ENCODE measurements at regions not wholly inside any gene's neighbourhood (a gene's known extent, or its start where the extent isn't known, plus 50 kb on each side); places are given as distances from the start of the nearest gene placed in this dataset.

DNA sequence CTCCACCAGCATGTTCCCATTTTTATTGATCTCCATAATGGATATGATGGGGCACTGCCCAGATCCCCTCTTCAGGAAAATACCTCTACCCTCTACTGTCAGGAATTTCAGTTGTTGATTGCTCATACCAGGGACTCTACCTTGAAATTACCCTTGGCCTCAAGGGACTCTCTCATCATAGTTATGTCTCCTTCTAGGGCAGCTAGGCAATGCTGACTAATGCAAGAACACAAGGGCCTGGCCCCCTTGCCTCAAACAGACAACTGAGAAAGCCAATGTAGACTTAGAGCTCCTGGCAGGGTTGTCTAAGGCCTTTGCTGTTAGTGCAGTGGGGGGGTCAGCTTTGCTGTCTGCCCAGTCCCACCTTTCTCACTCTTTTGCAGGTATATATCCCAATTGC is 493.1 kb downstream of the BTBD3 start:
- H3K79me2 ChIP-seq (ENCODE audit: insufficient read depth, low read length): no peaks in the 10 kb centered on the region
- H3K27ac ChIP-seq (ENCODE audit: low read depth, low read length): no peak overlapping the region
- no peak overlapping the region for H3K4me3 ChIP-seq (ENCODE audit: insufficient read depth, low read length, poor library complexity, severe bottlenecking)
- H2AFZ ChIP-seq (ENCODE audit: low read depth, low read length, severe bottlenecking): no peak overlapping the region
- no peaks in the 10 kb centered on the region for H3K9me2 ChIP-seq (replicated peaks; ENCODE audit: insufficient read depth, low read length)
- no peaks in the 10 kb centered on the region for H3K9me3 ChIP-seq (ENCODE audit: insufficient read depth, low read length)
- no peak overlapping the region for H3K4me2 ChIP-seq (ENCODE audit: low read depth, low read length, poor library complexity, severe bottlenecking)
- H3K9ac ChIP-seq (ENCODE audit: low read length): no peak overlapping the region
- TF ChIP-seq, protein P1, sequence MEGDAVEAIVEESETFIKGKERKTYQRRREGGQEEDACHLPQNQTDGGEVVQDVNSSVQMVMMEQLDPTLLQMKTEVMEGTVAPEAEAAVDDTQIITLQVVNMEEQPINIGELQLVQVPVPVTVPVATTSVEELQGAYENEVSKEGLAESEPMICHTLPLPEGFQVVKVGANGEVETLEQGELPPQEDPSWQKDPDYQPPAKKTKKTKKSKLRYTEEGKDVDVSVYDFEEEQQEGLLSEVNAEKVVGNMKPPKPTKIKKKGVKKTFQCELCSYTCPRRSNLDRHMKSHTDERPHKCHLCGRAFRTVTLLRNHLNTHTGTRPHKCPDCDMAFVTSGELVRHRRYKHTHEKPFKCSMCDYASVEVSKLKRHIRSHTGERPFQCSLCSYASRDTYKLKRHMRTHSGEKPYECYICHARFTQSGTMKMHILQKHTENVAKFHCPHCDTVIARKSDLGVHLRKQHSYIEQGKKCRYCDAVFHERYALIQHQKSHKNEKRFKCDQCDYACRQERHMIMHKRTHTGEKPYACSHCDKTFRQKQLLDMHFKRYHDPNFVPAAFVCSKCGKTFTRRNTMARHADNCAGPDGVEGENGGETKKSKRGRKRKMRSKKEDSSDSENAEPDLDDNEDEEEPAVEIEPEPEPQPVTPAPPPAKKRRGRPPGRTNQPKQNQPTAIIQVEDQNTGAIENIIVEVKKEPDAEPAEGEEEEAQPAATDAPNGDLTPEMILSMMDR (IDR thresholded peaks at IDR 0.05; ENCODE audit: insufficient read depth, low read length, poor library complexity, severe bottlenecking): no peak
- TF ChIP-seq EZH2phosphoT487 (conservative IDR thresholded peaks at IDR 0.05; ENCODE audit: low read length): no peak
- H4K20me1 ChIP-seq (ENCODE audit: low read depth, low read length): no peaks in the 10 kb centered on the region
- no peaks in the 10 kb centered on the region for H3K36me3 ChIP-seq (ENCODE audit: low read length)
- H3F3A ChIP-seq (ENCODE audit: insufficient read depth): no peaks in the 10 kb centered on the region
- H3K27me3 ChIP-seq (ENCODE audit: low read length): no peaks in the 10 kb centered on the region

DNA sequence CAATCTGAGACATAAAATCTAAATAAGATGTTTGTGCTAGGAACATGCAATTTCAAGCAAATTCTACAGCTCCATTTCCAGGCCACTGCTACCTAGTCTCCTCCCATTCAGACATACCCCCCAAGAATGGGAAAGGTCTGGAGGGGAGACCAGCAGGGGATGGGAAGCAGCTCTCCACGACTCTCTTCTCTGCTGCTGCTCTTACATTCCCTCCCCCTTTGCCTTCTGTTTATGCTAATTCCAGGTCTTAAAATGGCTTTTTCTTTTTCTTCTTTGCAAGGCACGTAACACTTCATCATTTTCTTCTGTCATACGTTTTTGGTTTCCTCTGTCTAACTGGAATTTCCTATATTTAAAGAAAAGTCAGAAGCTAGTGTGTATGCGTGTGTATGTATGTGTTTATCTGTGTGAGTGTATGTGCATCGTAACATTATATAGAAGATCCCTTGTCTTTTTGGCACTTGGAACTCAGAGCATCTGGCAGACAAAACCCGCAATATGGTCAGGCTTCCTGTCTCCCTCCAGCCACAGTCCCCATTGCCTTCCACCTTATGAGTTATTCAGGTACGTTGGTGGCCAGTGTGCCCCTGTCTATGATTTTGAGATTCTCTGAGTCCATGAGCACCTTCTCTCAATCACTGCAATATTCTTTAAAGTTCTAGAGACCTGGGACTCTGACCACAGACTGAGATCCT is 493.7 kb downstream of the BTBD3 start:
- H2AFZ ChIP-seq (ENCODE audit: low read depth, low read length, severe bottlenecking): no peak overlapping the region
- H4K20me1 ChIP-seq (ENCODE audit: low read depth, low read length): no peaks in the 10 kb centered on the region
- no peaks in the 10 kb centered on the region for H3K36me3 ChIP-seq (ENCODE audit: low read length)
- no peaks in the 10 kb centered on the region for H3K9me2 ChIP-seq (replicated peaks; ENCODE audit: insufficient read depth, low read length)
- H3K9ac ChIP-seq (ENCODE audit: low read length): no peak overlapping the region
- no peaks in the 10 kb centered on the region for H3F3A ChIP-seq (ENCODE audit: insufficient read depth)
- no peaks in the 10 kb centered on the region for H3K9me3 ChIP-seq (ENCODE audit: insufficient read depth, low read length)
- no peaks in the 10 kb centered on the region for H3K27me3 ChIP-seq (ENCODE audit: low read length)
- no peak overlapping the region for H3K27ac ChIP-seq (ENCODE audit: low read depth, low read length)
- H3K4me2 ChIP-seq (ENCODE audit: low read depth, low read length, poor library complexity, severe bottlenecking): no peak overlapping the region
- H3K4me3 ChIP-seq (ENCODE audit: insufficient read depth, low read length, poor library complexity, severe bottlenecking): no peak overlapping the region
- no peak for TF ChIP-seq EZH2phosphoT487 (conservative IDR thresholded peaks at IDR 0.05; ENCODE audit: low read length)
- TF ChIP-seq, protein P1 (IDR thresholded peaks at IDR 0.05; ENCODE audit: insufficient read depth, low read length, poor library complexity, severe bottlenecking): no peak
- H3K79me2 ChIP-seq (ENCODE audit: insufficient read depth, low read length): no peaks in the 10 kb centered on the region

DNA sequence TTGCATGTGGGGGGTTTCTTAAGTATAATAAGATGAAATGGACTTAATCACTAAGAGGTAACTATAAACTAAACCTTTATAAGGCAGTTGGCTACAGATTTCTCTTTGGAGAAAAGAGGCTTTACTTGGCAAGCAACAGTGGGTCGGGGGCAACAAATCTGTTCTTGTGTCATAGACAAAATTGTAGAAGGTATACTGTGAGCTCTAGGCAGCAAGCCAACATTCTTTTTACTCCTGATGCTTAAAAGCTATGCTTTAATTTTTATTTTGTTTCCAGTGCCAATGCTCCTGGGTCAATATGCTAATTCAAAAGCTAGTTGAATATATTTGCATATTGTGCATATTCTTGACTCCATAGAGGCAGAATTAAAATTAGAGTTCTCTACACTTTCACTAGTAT is 495.4 kb downstream of the BTBD3 start:
- no peak for TF ChIP-seq EZH2phosphoT487 (conservative IDR thresholded peaks at IDR 0.05; ENCODE audit: low read length)
- TF ChIP-seq, protein P1 (IDR thresholded peaks at IDR 0.05; ENCODE audit: insufficient read depth, low read length, poor library complexity, severe bottlenecking): no peak
- H3F3A ChIP-seq (ENCODE audit: insufficient read depth): no peaks in the 10 kb centered on the region

More for the DNA sequence above, 495.4 kb downstream of the BTBD3 start:
- no peak overlapping the region for H3K4me3 ChIP-seq (ENCODE audit: insufficient read depth, low read length, poor library complexity, severe bottlenecking)
- no peak overlapping the region for H3K4me2 ChIP-seq (ENCODE audit: low read depth, low read length, poor library complexity, severe bottlenecking)
- no peak overlapping the region for H3K9ac ChIP-seq (ENCODE audit: low read length)
- no peaks in the 10 kb centered on the region for H3K36me3 ChIP-seq (ENCODE audit: low read length)
- no peak overlapping the region for H3K27ac ChIP-seq (ENCODE audit: low read depth, low read length)
- no peak overlapping the region for H2AFZ ChIP-seq (ENCODE audit: low read depth, low read length, severe bottlenecking)
- no peaks in the 10 kb centered on the region for H3K79me2 ChIP-seq (ENCODE audit: insufficient read depth, low read length)
- H3K27me3 ChIP-seq (ENCODE audit: low read length): no peaks in the 10 kb centered on the region
- H3K9me3 ChIP-seq (ENCODE audit: insufficient read depth, low read length): no peaks in the 10 kb centered on the region
- H4K20me1 ChIP-seq (ENCODE audit: low read depth, low read length): no peaks in the 10 kb centered on the region
- H3K9me2 ChIP-seq (replicated peaks; ENCODE audit: insufficient read depth, low read length): no peaks in the 10 kb centered on the region
